Natural killer cell treated with Interleukin-12 subunit alpha and Interleukin-12 subunit beta and Interleukin-15 and Interleukin-18, amount 100 ng/mL, for 72 hours (primary cell): ENCODE measurements at regions not wholly inside any gene's neighbourhood (a gene's known extent, or its start where the extent isn't known, plus 50 kb on each side); places are given as distances from the start of the nearest gene placed in this dataset.
"Not testable (repeated sequence)": the region's sequence is repeated elsewhere in the genome, so short reads cannot be mapped to it uniquely, and the experiment has no call there.

Experiments used
- ATAC-seq, 2 donors: fragments of 150-1000 bp; cut with Tn5 transposase in 1 of 2; sonication (Bioruptor Pico), chemical (Tn5 transposase) in 1 of 2; 2 replicates each; pipeline ENCODE4 v1.10.0; 2021
- DNase-seq: peaks from one replicate; pipeline ENCODE4 v3.0.0; 2022; ENCODE audit warnings: low spot score
- H3K27ac Mint-ChIP-seq, 2 donors: 1 replicate in 1 of 2; 2 replicates in 1 of 2; pipeline ENCODE4 v1.8.0; 2022; ENCODE audit warnings: mixed read lengths in 2 of 2, mild to moderate bottlenecking in 1 of 2, moderate library complexity in 1 of 2
- H3K27me3 Mint-ChIP-seq, 2 donors: 1 replicate in 1 of 2; 2 replicates in 1 of 2; pipeline ENCODE4 v1.8.0; 2022; ENCODE audit warnings: mixed read lengths in 2 of 2
- H3K36me3 Mint-ChIP-seq: one replicate; pipeline ENCODE4 v1.8.0; 2022; ENCODE audit warnings: mixed read lengths
- H3K4me1 Mint-ChIP-seq, 2 donors: 1 replicate in 1 of 2; 2 replicates in 1 of 2; pipeline ENCODE4 v1.8.0; 2022; ENCODE audit warnings: low read depth in 2 of 2, mixed read lengths in 2 of 2, mild to moderate bottlenecking in 1 of 2
- H3K4me3 Mint-ChIP-seq: one replicate; pipeline ENCODE4 v1.8.0; 2022; ENCODE audit warnings: mixed read lengths
- H3K9me3 Mint-ChIP-seq: 2 replicates; pipeline ENCODE4 v1.8.0; 2022; ENCODE audit warnings: mixed read lengths

DNA sequence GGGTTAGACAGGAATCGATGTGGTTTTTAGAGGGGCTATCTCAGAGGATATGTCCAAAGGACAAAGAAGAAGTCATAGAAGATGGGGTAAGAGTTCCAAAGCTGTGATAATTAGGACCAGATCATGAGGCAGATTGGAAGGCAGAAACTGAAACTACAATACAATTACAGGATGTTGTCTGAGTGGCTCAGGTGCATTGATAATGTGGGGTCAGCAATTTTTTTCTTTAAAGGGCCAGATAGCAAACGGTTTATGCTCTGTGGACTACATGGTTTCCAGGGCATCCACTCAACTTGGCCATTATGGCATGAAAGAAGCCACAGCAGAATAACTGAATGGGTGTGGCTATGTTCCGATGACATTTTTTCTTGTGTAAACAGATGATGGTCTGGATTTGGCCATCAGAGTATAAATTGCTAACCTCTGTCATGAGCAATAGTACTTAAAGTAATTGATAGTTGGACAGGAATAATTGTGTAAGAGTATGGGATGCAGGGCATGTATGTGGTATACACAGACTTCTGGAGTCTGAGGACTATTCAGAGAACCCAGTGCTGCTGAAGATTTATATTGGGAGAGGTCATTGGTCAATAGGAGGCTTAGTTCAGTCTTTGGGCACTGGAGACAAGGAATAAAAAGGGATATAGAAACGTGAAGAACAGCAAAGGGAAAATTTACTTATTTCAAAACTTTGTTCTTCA lies 198.4 kb upstream of the ADGRL4 start:
- no peak overlapping the region for H3K4me3 Mint-ChIP-seq
- no peak overlapping the region for H3K27ac Mint-ChIP-seq
- no peaks in the 10 kb centered on the region for H3K4me1 Mint-ChIP-seq
- ATAC-seq, result no peak
- H3K27me3 Mint-ChIP-seq, result no peaks in the 10 kb centered on the region
- DNase-seq, result no peak
- no peaks in the 10 kb centered on the region for H3K36me3 Mint-ChIP-seq
- peaks cover 12% of the 10 kb centered on the region for H3K9me3 Mint-ChIP-seq

- no peak for DNase-seq
- peaks cover 10% of the 10 kb centered on the region for H3K9me3 Mint-ChIP-seq
- H3K4me3 Mint-ChIP-seq, result no peak overlapping the region
- H3K36me3 Mint-ChIP-seq, result no peaks in the 10 kb centered on the region
- no peak overlapping the region for H3K27ac Mint-ChIP-seq
- H3K4me1 Mint-ChIP-seq, result no peaks in the 10 kb centered on the region
- no peak for ATAC-seq
- no peaks in the 10 kb centered on the region for H3K27me3 Mint-ChIP-seq
Measured at GRCh38 chr1:79198832-79199231, 192.3 kb upstream of the ADGRL4 start.

- no peak overlapping the region for H3K27ac Mint-ChIP-seq
- H3K36me3 Mint-ChIP-seq, result no peaks in the 10 kb centered on the region
- H3K9me3 Mint-ChIP-seq, result peaks cover 15% of the 10 kb centered on the region
- H3K4me3 Mint-ChIP-seq, result no peak overlapping the region
- DNase-seq (no peak), ATAC-seq (no peak)
- H3K4me1 Mint-ChIP-seq, result no peaks in the 10 kb centered on the region
- no peaks in the 10 kb centered on the region for H3K27me3 Mint-ChIP-seq
Measured at GRCh38 chr1:79197421-79197820, 190.9 kb upstream of the ADGRL4 start.

GRCh38 chr1:79196211-79196610 lies 189.7 kb upstream of the ADGRL4 start:
- ATAC-seq (no peak), DNase-seq (no peak)
- H3K27me3 Mint-ChIP-seq, result no peaks in the 10 kb centered on the region

GRCh38 chr1:79193211-79194079 lies 186.9 kb upstream of the ADGRL4 start:
- Mint-ChIP-seq H3K36me3 (no peaks in the 10 kb centered on the region), H3K27me3 (no peaks in the 10 kb centered on the region), H3K9me3 (peaks cover 16% of the 10 kb centered on the region), H3K4me1 (no peaks in the 10 kb centered on the region), H3K27ac (no peak overlapping the region), H3K4me3 (no peak overlapping the region)
- no peak for DNase-seq
- no peak for ATAC-seq

More at GRCh38 chr1:79196211-79196610, 189.7 kb upstream of the ADGRL4 start:
- H3K9me3 Mint-ChIP-seq, result peaks cover 15% of the 10 kb centered on the region
- no peaks in the 10 kb centered on the region for H3K4me1 Mint-ChIP-seq
- no peaks in the 10 kb centered on the region for H3K36me3 Mint-ChIP-seq
- H3K27ac Mint-ChIP-seq, result no peak overlapping the region
- no peak overlapping the region for H3K4me3 Mint-ChIP-seq

GRCh38 chr1:79190074-79190473 lies 183.5 kb upstream of the ADGRL4 start:
- H3K36me3 Mint-ChIP-seq, result no peaks in the 10 kb centered on the region
- peaks cover 16% of the 10 kb centered on the region for H3K9me3 Mint-ChIP-seq
- no peak overlapping the region for H3K27ac Mint-ChIP-seq
- H3K27me3 Mint-ChIP-seq, result no peaks in the 10 kb centered on the region
- no peak for DNase-seq
- H3K4me3 Mint-ChIP-seq, result no peak overlapping the region
- no peak for ATAC-seq
- H3K4me1 Mint-ChIP-seq, result no peaks in the 10 kb centered on the region

DNA sequence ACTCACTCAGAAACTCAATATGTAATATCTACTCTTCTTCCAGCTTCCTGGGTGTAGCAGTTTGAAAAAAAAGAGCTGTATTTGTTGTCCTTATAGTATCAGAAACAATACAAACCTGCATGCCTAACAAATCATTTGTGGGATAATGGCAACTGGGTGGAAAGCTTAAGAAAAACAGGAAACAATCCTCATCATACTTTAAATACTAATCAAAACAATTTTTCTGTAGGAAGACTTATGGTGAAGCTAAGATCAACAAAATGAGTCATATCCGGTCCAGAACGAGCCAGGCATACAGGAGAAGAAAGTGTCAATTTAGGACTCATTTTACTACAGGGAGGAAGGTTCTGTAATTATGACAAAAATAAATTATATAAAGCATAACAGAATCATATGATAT lies 181.8 kb upstream of the ADGRL4 start:
- Mint-ChIP-seq H3K36me3 (no peaks in the 10 kb centered on the region), H3K27me3 (no peaks in the 10 kb centered on the region), H3K4me1 (no peaks in the 10 kb centered on the region), H3K9me3 (peaks cover 14% of the 10 kb centered on the region), H3K27ac (no peak overlapping the region), H3K4me3 (no peak overlapping the region)
- ATAC-seq (no peak), DNase-seq (no peak)

DNA sequence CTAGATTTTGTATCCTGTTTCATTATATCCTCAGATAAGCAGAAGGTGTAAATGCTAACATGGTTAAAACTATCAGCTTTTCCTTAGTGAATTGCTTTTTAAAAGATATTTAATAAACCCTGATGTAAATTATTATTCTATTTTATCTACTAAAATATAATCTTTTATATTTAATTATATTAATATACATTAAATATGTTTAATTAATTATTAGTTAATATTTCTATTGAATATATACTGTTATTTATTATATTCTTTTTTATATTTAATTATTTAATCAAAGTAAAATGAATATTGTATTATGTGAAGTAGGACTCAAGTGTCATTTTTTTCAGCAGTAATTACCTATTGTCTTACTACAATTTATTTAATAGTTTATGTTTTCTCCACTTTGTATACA lies 179.7 kb upstream of the ADGRL4 start:
- ATAC-seq, result no peak
- no peaks in the 10 kb centered on the region for H3K27me3 Mint-ChIP-seq
- DNase-seq, result no peak
- H3K27ac Mint-ChIP-seq, result no peak overlapping the region
- no peaks in the 10 kb centered on the region for H3K4me1 Mint-ChIP-seq
- H3K36me3 Mint-ChIP-seq, result no peaks in the 10 kb centered on the region
- peaks cover 11% of the 10 kb centered on the region for H3K9me3 Mint-ChIP-seq
- no peak overlapping the region for H3K4me3 Mint-ChIP-seq

GRCh38 chr1:79177844-79178243 lies 171.3 kb upstream of the ADGRL4 start:
- H3K4me3 Mint-ChIP-seq, result no peak overlapping the region
- no peak overlapping the region for H3K27ac Mint-ChIP-seq
- no peaks in the 10 kb centered on the region for H3K36me3 Mint-ChIP-seq
- H3K4me1 Mint-ChIP-seq, result no peaks in the 10 kb centered on the region
- DNase-seq (no peak), ATAC-seq (no peak)
- H3K9me3 Mint-ChIP-seq, result peaks cover 20% of the 10 kb centered on the region
- H3K27me3 Mint-ChIP-seq, result no peaks in the 10 kb centered on the region

DNA sequence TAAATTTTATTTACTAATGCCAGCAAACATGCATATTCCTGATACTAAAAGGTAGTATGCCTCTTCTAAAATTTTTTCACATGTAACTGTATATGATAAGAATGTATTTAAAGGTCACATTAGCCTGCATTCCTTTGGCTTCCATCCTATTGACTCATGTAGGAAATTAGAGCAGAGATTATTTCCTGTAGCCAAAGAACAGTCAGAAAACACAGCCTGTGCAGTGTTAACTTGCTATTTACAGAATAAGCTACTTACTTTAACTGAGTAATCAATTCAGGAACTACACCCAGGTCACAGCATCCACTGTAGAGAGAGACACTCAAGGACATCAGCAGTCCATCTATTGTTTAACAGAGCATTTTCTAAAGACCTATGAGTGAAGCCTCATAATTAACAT lies 154.5 kb upstream of the ADGRL4 start:
- H3K9me3 Mint-ChIP-seq, result peaks cover 23% of the 10 kb centered on the region
- H3K4me1 Mint-ChIP-seq, result no peaks in the 10 kb centered on the region
- H3K36me3 Mint-ChIP-seq, result peaks cover 5% of the 10 kb centered on the region
- no peak for DNase-seq
- no peak overlapping the region for H3K27ac Mint-ChIP-seq
- no peaks in the 10 kb centered on the region for H3K27me3 Mint-ChIP-seq
- H3K4me3 Mint-ChIP-seq, result no peak overlapping the region
- ATAC-seq, result no peak

- no peak for DNase-seq
- H3K27me3 Mint-ChIP-seq, result no peaks in the 10 kb centered on the region
- H3K4me1 Mint-ChIP-seq, result no peaks in the 10 kb centered on the region
Measured at GRCh38 chr1:79155991-79156390, 149.5 kb upstream of the ADGRL4 start.

GRCh38 chr1:79151006-79151796 lies 144.7 kb upstream of the ADGRL4 start:
- H3K27me3 Mint-ChIP-seq, result no peaks in the 10 kb centered on the region
- no peaks in the 10 kb centered on the region for H3K36me3 Mint-ChIP-seq
- no peak for DNase-seq
- no peak overlapping the region for H3K4me3 Mint-ChIP-seq
- H3K27ac Mint-ChIP-seq, result no peak overlapping the region
- H3K4me1 Mint-ChIP-seq, result no peaks in the 10 kb centered on the region
- ATAC-seq, result no peak
- H3K9me3 Mint-ChIP-seq, result peaks cover 17% of the 10 kb centered on the region

More at GRCh38 chr1:79155991-79156390, 149.5 kb upstream of the ADGRL4 start:
- no peak for ATAC-seq
- H3K9me3 Mint-ChIP-seq, result peaks cover 9% of the 10 kb centered on the region
- no peaks in the 10 kb centered on the region for H3K36me3 Mint-ChIP-seq
- no peak overlapping the region for H3K4me3 Mint-ChIP-seq
- no peak overlapping the region for H3K27ac Mint-ChIP-seq

- Mint-ChIP-seq H3K36me3 (no peaks in the 10 kb centered on the region), H3K27me3 (no peaks in the 10 kb centered on the region), H3K4me1 (no peaks in the 10 kb centered on the region), H3K27ac (no peak overlapping the region), H3K4me3 (no peak overlapping the region), H3K9me3 (peaks cover 17% of the 10 kb centered on the region)
- no peak for DNase-seq
- ATAC-seq, result no peak
Measured at GRCh38 chr1:79150576-79150975, 144.0 kb upstream of the ADGRL4 start.

GRCh38 chr1:79138227-79138626 lies 131.7 kb upstream of the ADGRL4 start:
- peaks cover 13% of the 10 kb centered on the region for H3K9me3 Mint-ChIP-seq
- not testable (repeated sequence) for H3K4me3 Mint-ChIP-seq, H3K27me3 Mint-ChIP-seq, H3K36me3 Mint-ChIP-seq, H3K4me1 Mint-ChIP-seq, DNase-seq, H3K27ac Mint-ChIP-seq, ATAC-seq
